ENCODE measurements at regions not wholly inside any gene's neighbourhood (a gene's known extent, or its start where the extent isn't known, plus 50 kb on each side); places are given as distances from the start of the nearest gene placed in this dataset.

DNA sequence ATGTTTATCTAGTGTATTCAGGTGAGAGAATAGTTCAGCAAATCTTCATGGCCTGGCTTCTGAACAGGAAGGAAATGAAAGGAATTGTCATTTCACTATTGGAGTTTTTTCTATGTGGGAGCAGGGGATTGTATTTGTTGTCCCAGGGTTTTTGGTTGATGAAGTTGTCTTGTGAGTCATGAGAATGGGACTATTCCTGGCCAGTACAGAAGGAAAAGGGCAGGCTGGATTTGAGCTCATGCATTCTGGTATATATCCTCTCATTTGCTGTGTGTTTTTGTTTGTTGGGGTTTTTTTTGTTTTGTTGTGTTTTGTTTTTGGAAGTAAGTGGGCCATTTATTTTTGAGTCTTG lies 101.2 kb upstream of the MKLN1 start:
- TF ChIP-seq, protein P1, sequence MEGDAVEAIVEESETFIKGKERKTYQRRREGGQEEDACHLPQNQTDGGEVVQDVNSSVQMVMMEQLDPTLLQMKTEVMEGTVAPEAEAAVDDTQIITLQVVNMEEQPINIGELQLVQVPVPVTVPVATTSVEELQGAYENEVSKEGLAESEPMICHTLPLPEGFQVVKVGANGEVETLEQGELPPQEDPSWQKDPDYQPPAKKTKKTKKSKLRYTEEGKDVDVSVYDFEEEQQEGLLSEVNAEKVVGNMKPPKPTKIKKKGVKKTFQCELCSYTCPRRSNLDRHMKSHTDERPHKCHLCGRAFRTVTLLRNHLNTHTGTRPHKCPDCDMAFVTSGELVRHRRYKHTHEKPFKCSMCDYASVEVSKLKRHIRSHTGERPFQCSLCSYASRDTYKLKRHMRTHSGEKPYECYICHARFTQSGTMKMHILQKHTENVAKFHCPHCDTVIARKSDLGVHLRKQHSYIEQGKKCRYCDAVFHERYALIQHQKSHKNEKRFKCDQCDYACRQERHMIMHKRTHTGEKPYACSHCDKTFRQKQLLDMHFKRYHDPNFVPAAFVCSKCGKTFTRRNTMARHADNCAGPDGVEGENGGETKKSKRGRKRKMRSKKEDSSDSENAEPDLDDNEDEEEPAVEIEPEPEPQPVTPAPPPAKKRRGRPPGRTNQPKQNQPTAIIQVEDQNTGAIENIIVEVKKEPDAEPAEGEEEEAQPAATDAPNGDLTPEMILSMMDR (IDR thresholded peaks at IDR 0.05) = no peak
- no peak for TF ChIP-seq POLR2A (IDR thresholded peaks at IDR 0.05)

Measured in Peyer's patch (tissue), 4 donors.